ENCODE measurements at regions not wholly inside any gene's neighbourhood (a gene's known extent, or its start where the extent isn't known, plus 50 kb on each side); places are given as distances from the start of the nearest gene placed in this dataset.
"Not testable (repeated sequence)": the region's sequence is repeated elsewhere in the genome, so short reads cannot be mapped to it uniquely, and the experiment has no call there.

- not testable (repeated sequence) for DNase-seq (ENCODE audit: low read depth)
Observed at GRCh38 chr20:26120920-26121319, 424.3 kb upstream of the ZNF337 start.

- DNase-seq (ENCODE audit: low read depth), result not testable (repeated sequence)
Observed at GRCh38 chr20:26094498-26094897, 397.8 kb upstream of the ZNF337 start.

DNA sequence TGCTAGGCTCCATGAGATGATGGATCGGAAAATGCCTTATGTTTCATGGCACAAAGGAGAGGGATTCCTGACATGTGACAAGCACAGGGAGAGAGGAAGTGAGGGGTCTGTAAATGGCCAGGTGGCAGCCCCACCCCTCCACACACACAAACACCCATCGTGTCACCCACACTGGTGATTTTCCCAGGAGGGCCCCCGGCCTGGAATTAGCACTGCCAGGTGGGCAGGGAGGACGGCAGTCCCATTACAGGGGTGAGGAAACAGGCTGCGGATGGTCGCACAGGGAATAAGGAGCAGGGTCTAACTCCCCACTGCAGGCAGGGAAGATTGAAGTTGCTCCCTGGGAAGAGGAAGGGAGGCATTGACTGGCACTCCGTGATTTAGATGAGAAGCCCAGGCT is 395.3 kb upstream of the ZNF337 start:
- DNase-seq (ENCODE audit: low read depth), result not testable (repeated sequence)

DNA sequence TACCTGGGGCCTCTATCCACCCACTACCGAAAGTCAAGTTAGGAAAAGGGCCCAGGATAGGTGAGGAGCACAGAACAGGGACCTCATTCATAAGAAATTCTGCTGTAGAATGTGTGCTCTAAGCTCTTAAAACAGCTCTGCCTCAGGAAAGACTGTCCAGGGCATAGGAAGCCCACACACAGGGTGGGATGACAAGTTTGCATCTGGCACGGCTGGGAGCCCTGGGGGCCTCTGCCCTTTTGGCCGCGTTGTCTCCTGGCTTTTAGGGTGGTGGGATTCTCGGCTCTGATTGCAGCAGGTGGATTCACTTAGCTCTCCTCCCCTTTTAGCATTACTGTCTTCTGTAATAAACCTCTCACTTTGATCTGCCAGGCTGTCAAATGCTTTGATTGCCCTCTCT is 389.5 kb upstream of the ZNF337 start:
- DNase-seq (ENCODE audit: low read depth), result not testable (repeated sequence)

DNA sequence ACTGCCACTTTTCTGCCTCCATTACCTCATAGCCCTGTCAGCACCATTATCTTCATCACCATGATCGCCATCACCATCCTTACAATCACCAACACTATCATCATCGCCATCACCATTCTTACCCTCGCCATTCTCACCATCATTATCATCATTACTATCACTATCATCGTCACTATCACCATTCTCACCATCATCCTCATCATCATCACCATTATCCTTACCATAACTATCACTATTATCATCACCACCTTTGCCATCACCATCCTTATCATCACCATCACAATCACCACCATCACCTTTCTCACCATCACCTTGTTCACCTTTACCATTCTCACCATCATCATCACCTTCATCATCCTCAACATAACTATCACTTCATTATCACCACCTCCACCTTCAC is 377.3 kb upstream of the ZNF337 start:
- DNase-seq (ENCODE audit: low read depth), result not testable (repeated sequence)

GRCh38 chr20:26059324-26059723 is 362.7 kb upstream of the ZNF337 start:
- not testable (repeated sequence) for DNase-seq (ENCODE audit: low read depth)

DNA sequence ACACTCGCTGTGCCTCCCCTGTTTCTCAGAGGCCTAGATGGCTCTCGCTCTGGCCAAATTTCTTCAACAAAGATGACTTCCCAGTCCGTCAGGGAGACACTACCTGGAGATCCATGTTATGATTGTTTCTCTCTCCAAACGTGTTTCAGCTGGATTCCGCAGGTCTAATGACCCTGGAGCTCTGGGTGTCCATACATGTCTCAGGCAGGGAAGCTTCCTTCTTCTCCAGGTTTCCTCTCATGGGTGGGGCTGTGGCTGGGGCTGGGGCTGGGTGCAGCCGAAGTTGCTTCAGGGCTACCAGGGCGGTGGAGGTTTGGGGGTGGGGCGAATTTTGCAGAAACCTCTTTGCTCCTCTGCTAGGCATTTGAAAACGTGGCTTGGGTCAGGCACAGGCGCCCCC is 361.8 kb upstream of the ZNF337 start:
- not testable (repeated sequence) for DNase-seq (ENCODE audit: low read depth)

- DNase-seq (ENCODE audit: low read depth), result not testable (repeated sequence)
Observed at GRCh38 chr20:26057135-26057752, 360.6 kb upstream of the ZNF337 start.

DNA sequence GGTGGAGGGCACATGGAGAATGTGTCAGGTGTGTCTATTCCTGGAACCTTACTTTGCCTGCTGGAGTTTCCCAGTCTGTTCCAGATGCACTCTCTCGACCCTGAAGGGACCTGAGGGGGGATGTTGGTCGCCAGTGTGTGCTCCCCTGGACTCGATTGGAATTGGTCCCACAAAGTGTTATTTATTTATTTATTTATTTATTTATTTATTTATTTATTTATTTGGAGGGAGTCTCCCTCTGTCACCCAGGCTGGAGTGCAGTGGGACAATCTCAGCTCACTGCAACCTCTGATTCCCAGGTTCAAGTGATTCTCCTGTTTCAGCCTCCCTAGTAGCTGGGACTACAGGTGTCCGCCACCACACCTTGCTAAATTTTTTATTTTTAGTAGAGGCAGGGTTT is 329.1 kb upstream of the ZNF337 start:
- not testable (repeated sequence) for DNase-seq (ENCODE audit: low read depth)

GRCh38 chr20:26010942-26011276 is 314.3 kb upstream of the ZNF337 start:
- DNase-seq (ENCODE audit: low read depth), result not testable (repeated sequence)

DNA sequence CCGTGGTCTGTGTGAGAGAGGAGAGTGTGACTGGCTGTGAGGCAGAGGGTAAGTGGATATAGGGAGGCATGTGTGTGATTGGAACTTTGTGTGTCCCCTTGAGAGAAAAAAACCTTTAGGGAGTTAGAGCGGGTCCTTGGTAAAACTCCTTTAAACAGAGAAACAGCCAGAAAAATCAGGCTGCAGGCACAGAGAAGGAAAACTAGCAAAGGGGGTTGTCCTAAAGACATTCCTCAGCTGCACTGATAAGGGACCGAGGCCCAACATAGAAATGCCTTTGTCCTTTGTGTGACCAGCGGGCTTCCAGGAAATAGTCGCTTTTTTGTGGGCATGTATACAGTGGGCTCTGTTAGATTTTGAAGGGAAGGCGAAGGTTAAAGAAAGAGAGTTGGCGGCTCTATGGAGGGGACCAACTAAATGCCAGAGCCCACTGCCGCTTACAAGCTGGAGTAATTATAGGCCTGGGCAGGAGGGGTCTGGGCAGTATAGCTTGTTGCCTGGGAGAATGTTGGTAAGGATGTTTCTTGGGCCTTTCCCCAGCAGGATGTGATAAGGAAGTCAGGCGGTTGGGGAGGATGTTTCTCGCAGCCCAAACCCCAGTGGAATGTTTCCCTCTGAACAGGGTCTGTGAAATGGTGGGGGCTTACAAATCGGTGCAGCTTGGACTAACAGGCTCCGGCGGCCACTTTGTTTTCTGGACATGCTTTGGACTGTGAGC is 313.7 kb upstream of the ZNF337 start:
- DNase-seq (ENCODE audit: low read depth), result not testable (repeated sequence)

DNA sequence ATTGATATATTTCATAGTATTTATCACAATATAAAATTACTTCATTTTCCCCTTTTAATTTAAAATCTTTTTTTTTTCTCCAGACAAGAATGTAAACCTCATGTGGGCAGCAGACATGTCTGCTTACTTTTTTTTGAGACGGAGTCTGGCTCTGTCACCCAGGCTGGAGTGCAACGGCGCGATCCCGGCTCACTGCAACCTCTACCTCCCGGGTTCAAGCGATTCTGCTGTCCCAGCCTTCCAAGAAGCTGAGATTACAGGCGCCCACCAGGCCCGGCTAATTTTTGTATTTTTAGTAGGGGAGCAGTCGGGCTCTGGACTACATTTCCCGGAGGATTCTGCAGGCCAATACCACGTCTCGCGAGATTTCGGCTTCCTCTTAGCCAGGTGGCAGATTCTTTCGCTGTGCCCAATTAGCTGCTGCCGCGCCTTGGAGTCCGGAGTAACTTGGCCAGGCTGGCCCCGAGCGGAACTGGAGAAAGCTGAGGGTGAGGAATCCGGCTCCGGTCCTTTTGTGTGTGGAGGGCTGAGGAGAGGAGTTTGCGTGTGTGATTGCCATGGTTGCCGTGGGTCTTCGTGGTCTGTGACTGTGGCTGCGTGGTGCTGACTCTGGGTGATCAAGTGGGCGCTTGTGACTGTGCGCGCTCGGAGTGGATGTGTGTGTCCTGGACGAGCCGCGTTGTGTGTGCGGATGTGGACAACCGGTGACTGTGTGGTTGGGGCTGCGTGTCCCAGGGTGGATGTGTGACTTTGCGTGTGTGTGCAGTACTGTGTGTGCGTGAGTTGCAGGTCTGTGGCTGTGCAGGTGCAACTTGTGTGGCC is 313.0 kb upstream of the ZNF337 start:
- peak; percentile 20 for DNase-seq (ENCODE audit: low read depth)

- DNase-seq (ENCODE audit: low read depth), result not testable (repeated sequence)
Observed at GRCh38 chr20:26008026-26008425, 311.4 kb upstream of the ZNF337 start.

GRCh38 chr20:26006164-26006563 is 309.5 kb upstream of the ZNF337 start:
- not testable (repeated sequence) for DNase-seq (ENCODE audit: low read depth)

- DNase-seq (ENCODE audit: low read depth), result not testable (repeated sequence)
Observed at GRCh38 chr20:26003959-26004358, 307.3 kb upstream of the ZNF337 start.

- DNase-seq (ENCODE audit: low read depth), result not testable (repeated sequence)
Observed at GRCh38 chr20:25997367-25998038, 300.9 kb upstream of the ZNF337 start.

- no peak for DNase-seq (ENCODE audit: low read depth)
Observed at GRCh38 chr20:25992146-25992545, 295.5 kb upstream of the ZNF337 start.

DNA sequence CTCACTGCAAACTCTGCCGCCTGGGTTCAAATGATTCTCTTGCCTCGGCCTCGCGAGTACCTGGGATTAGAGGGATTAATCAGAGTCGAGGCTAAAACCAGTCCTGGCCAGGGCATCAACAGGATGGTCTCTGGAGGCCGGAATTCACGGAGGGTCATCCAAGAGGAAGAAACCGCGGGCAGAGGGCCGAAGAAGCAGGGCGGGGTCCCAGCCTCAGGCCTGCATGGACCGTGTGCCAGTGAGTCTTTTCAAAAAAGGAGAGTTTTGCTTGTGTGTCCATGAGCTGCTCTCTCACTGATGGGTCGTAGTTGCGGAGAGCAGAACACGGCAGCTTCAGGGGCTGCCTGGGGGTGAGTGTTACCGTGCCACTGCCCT is 295.1 kb upstream of the ZNF337 start:
- DNase-seq (ENCODE audit: low read depth), result no peak

DNA sequence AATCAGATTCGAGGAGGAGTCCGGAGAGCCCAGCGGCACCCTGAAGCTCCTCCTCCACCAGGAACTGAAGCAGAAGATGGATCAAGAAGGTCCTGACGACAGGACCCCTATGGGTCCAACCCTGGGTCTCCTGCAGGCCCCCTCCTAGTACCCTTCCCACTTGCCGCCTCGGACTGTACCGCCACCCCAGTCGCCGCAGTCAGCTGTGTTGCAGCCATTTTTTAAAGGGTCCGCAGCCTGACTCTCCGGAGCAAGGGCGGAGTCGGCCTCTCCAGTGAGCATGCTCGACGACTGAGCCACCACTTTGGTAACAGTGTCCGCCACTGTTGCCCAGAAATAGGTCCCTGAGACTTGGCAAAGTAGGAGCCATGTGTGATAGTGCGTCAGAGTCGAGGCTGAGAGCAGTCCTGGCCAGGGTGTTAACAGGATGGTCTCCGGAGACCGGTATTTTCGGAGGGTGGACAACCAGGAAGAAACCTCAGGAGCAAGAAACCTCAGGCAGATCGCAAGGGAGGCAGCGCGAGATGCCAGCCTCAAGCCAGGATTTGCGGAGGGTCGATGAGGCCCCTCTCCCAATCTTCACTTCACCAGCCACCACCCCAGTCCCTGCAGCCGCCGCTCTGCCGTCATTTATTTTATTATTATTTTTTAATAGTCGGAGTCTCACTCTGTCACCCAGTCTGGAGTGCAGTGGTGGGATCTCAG is 294.6 kb upstream of the ZNF337 start:
- no peak for DNase-seq (ENCODE audit: low read depth)

DNA sequence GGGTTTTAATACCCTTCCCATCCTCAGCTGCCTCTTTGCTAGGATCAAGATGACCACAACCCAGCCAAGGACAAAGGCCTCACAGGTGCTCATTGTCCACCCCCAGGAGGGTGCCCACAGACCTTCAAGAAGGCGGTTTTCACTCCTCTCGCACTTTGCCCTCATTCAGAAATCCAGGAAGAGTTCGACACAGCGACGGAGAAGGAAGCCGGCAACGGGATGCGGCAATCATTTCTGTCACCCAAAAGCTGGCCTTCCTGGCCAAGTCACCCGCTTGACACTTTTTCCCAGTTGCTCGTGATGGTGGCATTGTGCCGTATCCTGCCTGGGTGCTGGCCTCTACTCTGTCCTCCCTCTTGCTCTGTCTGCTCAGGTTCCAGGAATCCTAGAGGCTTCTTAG is 293.0 kb upstream of the ZNF337 start:
- DNase-seq (ENCODE audit: low read depth), result not testable (repeated sequence)

DNA sequence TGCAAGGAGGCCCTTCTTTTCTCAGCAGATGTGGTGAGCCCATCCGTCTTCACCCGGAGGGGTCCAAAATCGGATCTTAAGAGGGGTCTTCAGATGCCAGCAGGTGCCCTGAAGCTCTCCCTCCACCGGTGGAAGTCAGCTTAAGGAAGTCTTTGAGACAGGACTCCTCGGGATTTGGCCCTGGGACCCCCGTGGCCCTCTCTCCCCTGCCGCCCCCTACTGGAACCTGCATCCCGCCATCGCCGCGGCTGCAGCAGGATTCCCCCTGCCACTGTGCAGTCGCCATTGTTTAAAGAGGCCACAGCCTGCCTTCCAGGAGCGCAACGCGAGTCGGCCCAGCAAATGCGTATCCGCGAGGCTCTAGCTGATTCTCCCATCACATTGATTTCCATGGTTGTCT is 292.5 kb upstream of the ZNF337 start:
- DNase-seq (ENCODE audit: low read depth), result no peak
